ENCODE measurements at regions not wholly inside any gene's neighbourhood (a gene's known extent, or its start where the extent isn't known, plus 50 kb on each side); places are given as distances from the start of the nearest gene placed in this dataset.

GRCh38 chr7:46744957-46745706 lies 824.1 kb upstream of the IGFBP3 start:
- TF ChIP-seq CTCF (IDR thresholded peaks at IDR 0.05) (no peak), POLR2A (IDR thresholded peaks at IDR 0.05) (no peak)
